Ovary (tissue), 3 donors: ENCODE measurements at regions not wholly inside any gene's neighbourhood (a gene's known extent, or its start where the extent isn't known, plus 50 kb on each side); places are given as distances from the start of the nearest gene placed in this dataset.

ENCODE experiments used
- CTCF ChIP-seq, 3 donors: fragments of 450-650 bp in 2 of 3; fragments of 200-600 bp in 1 of 3; IDR thresholded peaks; one replicate each; pipeline versions ENCODE4 v1.5.1 to v1.8.0; 2016 to 2022; ENCODE audit warnings: antibody characterized with exemption in 3 of 3, mild to moderate bottlenecking in 1 of 3
- EP300 ChIP-seq: sonication (generic); formaldehyde crosslinking; IDR thresholded peaks from one replicate; pipeline ENCODE4 v1.6.1; 2017; ENCODE audit warnings: antibody characterized with exemption
- POLR2A ChIP-seq: fragments of 450-650 bp; IDR thresholded peaks from one replicate; pipeline ENCODE4 v1.6.1; 2017; ENCODE audit warnings: antibody characterized with exemption, mild to moderate bottlenecking, moderate library complexity
- donor health status: DM: no; HTN: no; CAD: no.

GRCh38 chr12:46935271-46935847 is 109.6 kb upstream of the SLC38A4 start:
- TF ChIP-seq CTCF (IDR thresholded peaks at IDR 0.05) (no peak), POLR2A (no peak), EP300 (no peak)
